ENCODE measurements at regions not wholly inside any gene's neighbourhood (a gene's known extent, or its start where the extent isn't known, plus 50 kb on each side); places are given as distances from the start of the nearest gene placed in this dataset.

- no peak for DNase-seq (ENCODE audit: low read depth)
These were observed 458.6 kb downstream of the MAFB start for GRCh38 chr20:40230486-40230885.

- DNase-seq (ENCODE audit: low read depth) = no peak
These were observed 463.4 kb downstream of the MAFB start for GRCh38 chr20:40225596-40225995.

- DNase-seq (ENCODE audit: low read depth) = no peak
These were observed 465.2 kb downstream of the MAFB start for GRCh38 chr20:40223810-40224209.

- no peak for DNase-seq (ENCODE audit: low read depth)
These were observed 470.1 kb downstream of the MAFB start for GRCh38 chr20:40218971-40219370.

- no peak for DNase-seq (ENCODE audit: low read depth)
These were observed 470.6 kb downstream of the MAFB start for GRCh38 chr20:40218316-40218969.

GRCh38 chr20:40207655-40208054, 481.4 kb downstream of the MAFB start:
- DNase-seq (ENCODE audit: low read depth) = no peak

- no peak for DNase-seq (ENCODE audit: low read depth)
These were observed 483.1 kb downstream of the MAFB start for GRCh38 chr20:40205971-40206370.

GRCh38 chr20:40203032-40203431, 486.0 kb downstream of the MAFB start:
- DNase-seq (ENCODE audit: low read depth) = no peak

- DNase-seq (ENCODE audit: low read depth) = no peak
These were observed 491.3 kb downstream of the MAFB start for GRCh38 chr20:40197691-40198090.

- DNase-seq (ENCODE audit: low read depth) = no peak
These were observed 492.1 kb downstream of the MAFB start for GRCh38 chr20:40196846-40197436.

- DNase-seq (ENCODE audit: low read depth) = no peak
These were observed 493.3 kb downstream of the MAFB start for GRCh38 chr20:40195742-40196141.

GRCh38 chr20:40192529-40192928, 496.5 kb downstream of the MAFB start:
- DNase-seq (ENCODE audit: low read depth) = no peak

- DNase-seq (ENCODE audit: low read depth) = no peak
These were observed 497.0 kb downstream of the MAFB start for GRCh38 chr20:40192081-40192480.

- no peak for DNase-seq (ENCODE audit: low read depth)
These were observed 497.5 kb downstream of the MAFB start for GRCh38 chr20:40191573-40191972.

- no peak for DNase-seq (ENCODE audit: low read depth)
These were observed 499.4 kb downstream of the MAFB start for GRCh38 chr20:40189621-40190020.

- DNase-seq (ENCODE audit: low read depth) = no peak
These were observed 500.7 kb downstream of the MAFB start for GRCh38 chr20:40188319-40188718.

- DNase-seq (ENCODE audit: low read depth) = no peak
These were observed 502.2 kb downstream of the MAFB start for GRCh38 chr20:40186826-40187225.

- DNase-seq (ENCODE audit: low read depth) = no peak
These were observed 507.4 kb downstream of the MAFB start for GRCh38 chr20:40181676-40182075.

GRCh38 chr20:40176098-40176841, 512.8 kb downstream of the MAFB start:
- DNase-seq (ENCODE audit: low read depth) = no peak

GRCh38 chr20:40175296-40175695, 513.7 kb downstream of the MAFB start:
- no peak for DNase-seq (ENCODE audit: low read depth)

GRCh38 chr20:40173872-40174271, 515.2 kb downstream of the MAFB start:
- DNase-seq (ENCODE audit: low read depth) = no peak

- no peak for DNase-seq (ENCODE audit: low read depth)
These were observed 519.9 kb downstream of the MAFB start for GRCh38 chr20:40168981-40169620.

GRCh38 chr20:40161391-40161790, 527.6 kb downstream of the MAFB start:
- no peak for DNase-seq (ENCODE audit: low read depth)

Measured in activated T-helper 1 cell treated with Interleukin-2 at 50 U/mL for 16 hours (primary cell).